SHP77 (cell line): ENCODE measurements at regions not wholly inside any gene's neighbourhood (a gene's known extent, or its start where the extent isn't known, plus 50 kb on each side); places are given as distances from the start of the nearest gene placed in this dataset.
A peak's percentile ranks its signal among the peaks of the same experiment; 100 is the strongest.

ENCODE experiments used
- DNase-seq, 2 experiments: peaks; one replicate each; lab custom pipeline; 2025; lab: John Stamatoyannopoulos, UW

DNA sequence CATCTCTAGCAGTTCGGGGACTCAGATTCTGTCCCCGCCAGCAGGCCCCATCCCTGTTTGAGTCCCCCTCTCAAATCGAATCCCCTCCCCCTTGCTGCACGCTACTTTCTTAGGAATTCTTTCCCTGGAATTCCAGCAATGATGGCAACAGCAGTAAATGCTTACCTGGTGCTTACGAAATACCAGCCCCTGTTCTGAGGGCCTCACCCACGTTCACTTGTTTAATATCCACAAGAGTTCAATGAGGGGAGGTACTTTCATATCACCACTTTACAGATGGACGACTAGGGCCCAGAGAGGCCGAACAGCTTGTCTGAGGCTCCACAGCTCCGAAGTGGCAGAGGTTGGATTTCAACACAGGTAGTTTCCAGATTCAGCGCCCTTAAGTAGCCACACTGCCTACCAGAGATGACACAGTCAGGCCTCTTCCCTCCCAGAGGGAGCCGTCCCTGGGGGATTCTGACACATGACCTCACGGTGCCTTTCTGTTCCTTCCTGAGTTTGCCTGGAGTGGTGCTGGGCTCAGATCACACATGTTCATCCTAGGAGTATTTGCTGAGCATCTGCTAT is 120.7 kb upstream of the GSE1 start:
- DNase-seq = no peak

GRCh38 chr16:85494315-85494714 is 118.8 kb upstream of the GSE1 start:
- DNase-seq = no peak

- no peak for DNase-seq
These were observed 117.9 kb upstream of the GSE1 start for GRCh38 chr16:85495259-85495658.

- DNase-seq = no peak
These were observed 117.1 kb upstream of the GSE1 start for GRCh38 chr16:85495823-85496538.

- DNase-seq = no peak
These were observed 115.4 kb upstream of the GSE1 start for GRCh38 chr16:85497622-85498314.

GRCh38 chr16:85498607-85499006 is 114.5 kb upstream of the GSE1 start:
- peak; percentile 42 to 44 for DNase-seq

GRCh38 chr16:85500220-85500619 is 112.9 kb upstream of the GSE1 start:
- DNase-seq = no peak

DNA sequence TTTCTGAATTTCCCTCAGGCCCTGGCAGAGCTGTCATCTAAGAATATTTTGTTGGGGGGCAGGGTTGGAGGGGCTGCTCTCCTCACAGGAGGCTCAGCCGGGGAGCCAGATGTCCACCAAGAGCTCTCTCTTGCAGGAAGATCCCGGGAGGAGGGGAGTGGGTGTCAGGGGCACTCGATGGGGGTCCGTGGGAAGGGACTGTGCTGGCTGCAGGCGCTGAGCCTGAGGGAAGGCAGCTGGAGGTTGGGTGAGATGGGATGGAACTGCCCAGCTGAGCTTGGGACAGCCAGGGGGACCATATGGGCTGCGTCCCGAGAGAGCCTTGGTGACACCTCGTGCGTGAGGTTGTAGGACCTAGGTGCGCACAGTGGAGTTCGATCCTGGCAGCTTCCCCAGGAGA is 111.2 kb upstream of the GSE1 start:
- no peak for DNase-seq

GRCh38 chr16:85502357-85502756 is 110.8 kb upstream of the GSE1 start:
- no peak for DNase-seq

DNA sequence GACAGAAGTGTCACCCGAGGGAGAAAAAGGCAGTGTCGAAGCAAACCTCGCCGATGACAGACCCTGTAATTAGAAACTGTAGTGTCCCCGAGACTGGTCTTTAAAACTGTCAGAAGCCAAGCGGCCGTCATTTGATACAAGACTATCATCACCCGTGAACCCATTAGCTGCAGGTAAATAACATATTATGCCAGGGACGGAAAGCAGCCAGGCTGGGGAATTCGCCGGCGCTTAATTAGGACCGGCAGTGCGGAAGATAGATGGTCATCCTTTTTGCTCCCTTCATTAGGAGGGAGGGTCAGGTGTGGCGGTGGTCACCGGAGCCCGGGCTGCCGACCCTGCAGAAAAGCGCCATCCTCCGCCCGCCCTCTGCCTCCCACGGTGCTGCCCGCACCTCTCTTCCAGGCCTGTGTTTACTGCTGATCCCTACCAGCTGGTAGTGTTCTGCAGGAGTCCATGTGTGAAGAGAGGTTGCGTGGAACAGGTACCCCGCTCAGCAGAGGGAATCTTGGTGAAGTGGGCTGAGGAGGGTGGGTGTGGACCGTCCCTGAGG is 109.4 kb upstream of the GSE1 start:
- DNase-seq = no peak

GRCh38 chr16:85504242-85504641 is 108.9 kb upstream of the GSE1 start:
- DNase-seq = no peak

GRCh38 chr16:85505794-85506634 is 107.1 kb upstream of the GSE1 start:
- no peak for DNase-seq

- DNase-seq = no peak
These were observed 106.5 kb upstream of the GSE1 start for GRCh38 chr16:85506635-85506911.

GRCh38 chr16:85507342-85507741 is 105.8 kb upstream of the GSE1 start:
- no peak for DNase-seq

DNA sequence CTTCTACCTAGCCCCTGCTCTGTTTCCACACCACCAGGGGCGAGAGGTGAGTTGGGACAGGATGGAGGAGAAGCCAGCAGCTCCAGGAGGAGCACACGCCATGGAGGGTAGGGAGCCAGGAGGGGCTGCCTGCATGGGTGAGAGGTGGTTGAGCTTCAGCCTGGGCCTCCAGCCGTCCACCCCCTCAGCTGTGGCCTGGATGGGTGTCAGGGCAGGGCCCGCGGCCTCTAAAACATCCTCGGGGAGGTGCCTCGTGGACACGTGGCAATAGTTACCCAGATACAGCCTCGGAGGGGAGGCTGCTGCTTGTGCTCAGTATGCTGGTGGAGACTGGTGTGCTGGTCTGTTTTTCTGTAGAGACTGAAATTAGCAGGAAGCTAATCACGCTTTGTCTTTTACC is 104.7 kb upstream of the GSE1 start:
- DNase-seq = no peak

DNA sequence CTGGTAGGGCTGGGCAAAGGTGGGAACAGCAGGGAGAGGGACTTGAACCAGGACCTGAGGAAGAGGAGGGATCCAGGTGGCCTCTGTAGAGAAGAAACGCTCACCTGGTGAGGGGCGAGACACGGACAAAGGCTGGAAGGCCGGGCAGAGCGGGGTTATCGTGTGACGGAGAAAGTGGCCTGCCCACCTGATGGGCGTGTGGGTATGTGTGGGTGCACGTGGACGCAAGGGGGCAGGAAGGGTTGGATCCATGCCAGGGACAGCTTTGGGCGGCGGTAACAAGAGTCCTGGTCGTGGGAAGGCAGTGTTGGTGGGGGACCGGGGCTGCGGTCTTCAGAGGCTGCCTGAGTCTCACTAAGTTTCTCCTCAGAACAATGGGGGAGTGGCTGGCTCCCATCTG is 104.1 kb upstream of the GSE1 start:
- DNase-seq = no peak

- DNase-seq = no peak
These were observed 103.0 kb upstream of the GSE1 start for GRCh38 chr16:85510041-85510659.

GRCh38 chr16:85511938-85512807 is 100.9 kb upstream of the GSE1 start:
- no peak for DNase-seq

GRCh38 chr16:85512808-85513115 is 100.4 kb upstream of the GSE1 start:
- DNase-seq = no peak

DNA sequence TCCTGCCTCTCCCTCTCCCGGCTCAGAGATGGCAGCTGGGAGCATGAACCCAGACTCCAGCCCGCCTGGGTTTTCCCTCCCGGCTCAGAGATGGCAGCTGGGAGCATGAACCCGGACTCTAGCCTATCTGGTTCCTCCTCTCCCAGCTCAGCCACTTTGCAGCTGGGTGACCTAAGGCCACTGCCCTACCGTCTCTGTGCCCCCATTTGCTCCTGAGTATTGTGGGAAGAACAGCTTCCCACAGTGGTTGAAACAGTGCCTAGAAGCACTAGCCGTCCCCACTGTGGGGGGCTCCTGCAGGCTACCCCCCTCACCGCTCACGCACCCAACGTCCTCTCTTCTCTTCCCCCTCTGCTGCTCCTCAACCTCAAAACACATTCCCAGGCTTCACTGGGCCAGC is 99.9 kb upstream of the GSE1 start:
- no peak for DNase-seq

DNA sequence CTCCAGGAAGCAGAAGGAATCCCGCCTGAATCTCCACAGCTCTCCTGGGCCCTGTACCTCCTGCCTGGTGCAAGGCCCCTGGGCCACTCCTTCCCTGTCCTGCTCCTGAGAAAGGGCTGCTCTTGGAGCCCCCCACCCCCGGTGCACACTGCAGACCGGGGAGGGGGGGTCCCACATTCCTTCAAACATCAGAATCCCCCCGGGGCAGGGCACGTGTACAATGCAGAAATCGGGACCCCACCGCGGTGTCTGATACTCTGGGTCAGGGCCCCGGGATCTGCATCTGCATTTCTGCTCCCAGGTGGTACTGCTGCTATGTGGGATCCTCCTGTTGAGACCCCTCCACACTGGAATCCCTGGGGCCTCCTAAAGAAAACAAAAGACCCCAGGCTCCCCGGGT is 99.5 kb upstream of the GSE1 start:
- no peak for DNase-seq

DNA sequence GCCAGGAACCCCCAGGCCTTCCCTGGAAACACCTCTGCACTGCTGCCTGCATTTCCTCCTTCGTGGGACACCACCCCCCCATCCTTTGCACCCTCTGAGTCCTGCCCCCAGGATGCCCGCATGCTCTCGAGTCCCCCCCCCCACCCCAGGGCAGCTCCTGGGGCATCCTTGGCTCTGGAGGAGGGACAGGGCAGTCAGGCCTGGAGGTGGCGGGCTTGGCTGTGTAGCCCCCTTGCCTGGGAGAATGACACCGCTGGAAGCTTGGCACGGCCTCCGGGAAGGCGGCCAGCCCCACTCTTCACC is 98.9 kb upstream of the GSE1 start:
- DNase-seq = no peak
